Epithelial cell of esophagus (primary cell): ENCODE measurements at regions not wholly inside any gene's neighbourhood (a gene's known extent, or its start where the extent isn't known, plus 50 kb on each side); places are given as distances from the start of the nearest gene placed in this dataset.
A peak's percentile ranks its signal among the peaks of the same experiment; 100 is the strongest.

Experiments used
- DNase-seq: peaks from one replicate; pipeline ENCODE4 v3.0.0; 2010; ENCODE audit warnings: low read depth
- H3K4me3 ChIP-seq: 2 replicates; pipeline ENCODE4 v1.5.1; 2011; ENCODE audit warnings: mild to moderate bottlenecking, low read length, control low read depth
- CTCF ChIP-seq: IDR thresholded peaks from 2 replicates; pipeline ENCODE4 v1.5.1; 2011; ENCODE audit warnings: low read depth, mild to moderate bottlenecking, low read length, control low read depth, inconsistent platforms; ENCODE audit not compliant: insufficient read depth; ENCODE audit errors: missing control alignments

- no peak for DNase-seq
- TF ChIP-seq CTCF, result no peak
- H3K4me3 ChIP-seq, result no peak overlapping the region
Measured at GRCh38 chr6:25188232-25188631, 90.9 kb upstream of the CARMIL1 start.

- no peak for TF ChIP-seq CTCF
- H3K4me3 ChIP-seq, result no peak overlapping the region
- peak; percentile 38 for DNase-seq
Measured at GRCh38 chr6:25192590-25193459, 86.3 kb upstream of the CARMIL1 start.

- no peak for TF ChIP-seq CTCF
- peak overlapping the region; percentile 17 for H3K4me3 ChIP-seq
- peak; percentile 90 for DNase-seq
Measured at GRCh38 chr6:25193460-25194171, 85.6 kb upstream of the CARMIL1 start.

- TF ChIP-seq CTCF, result no peak
- DNase-seq, result no peak
- no peak overlapping the region for H3K4me3 ChIP-seq
Measured at GRCh38 chr6:25194172-25194678, 84.9 kb upstream of the CARMIL1 start.

GRCh38 chr6:25196464-25196863, 82.7 kb upstream of the CARMIL1 start:
- TF ChIP-seq CTCF, result no peak
- DNase-seq, result no peak
- H3K4me3 ChIP-seq, result no peak overlapping the region

GRCh38 chr6:25197111-25197510, 82.1 kb upstream of the CARMIL1 start:
- no peak overlapping the region for H3K4me3 ChIP-seq
- TF ChIP-seq CTCF, result no peak

More at GRCh38 chr6:25197111-25197510, 82.1 kb upstream of the CARMIL1 start:
- peak; percentile 24 for DNase-seq
